Fibroblast of mammary gland (primary cell): ENCODE measurements at regions not wholly inside any gene's neighbourhood (a gene's known extent, or its start where the extent isn't known, plus 50 kb on each side); places are given as distances from the start of the nearest gene placed in this dataset.

Source experiments
- DNase-seq: peaks from one replicate; pipeline ENCODE4 v3.0.0-alpha.2; 2010; ENCODE audit warnings: low read depth
- H3K4me3 ChIP-seq: 2 replicates; pipeline ENCODE4 v1.5.1; 2011; ENCODE audit warnings: low read depth, mild to moderate bottlenecking, low read length, moderate library complexity; ENCODE audit not compliant: control insufficient read depth
- TF ChIP-seq, protein P1 (sequence below): conservative IDR thresholded peaks from 2 replicates; pipeline ENCODE4 v1.5.1; 2011; ENCODE audit warnings: low read depth, low read length, inconsistent platforms; ENCODE audit not compliant: control insufficient read depth, insufficient read depth

DNA sequence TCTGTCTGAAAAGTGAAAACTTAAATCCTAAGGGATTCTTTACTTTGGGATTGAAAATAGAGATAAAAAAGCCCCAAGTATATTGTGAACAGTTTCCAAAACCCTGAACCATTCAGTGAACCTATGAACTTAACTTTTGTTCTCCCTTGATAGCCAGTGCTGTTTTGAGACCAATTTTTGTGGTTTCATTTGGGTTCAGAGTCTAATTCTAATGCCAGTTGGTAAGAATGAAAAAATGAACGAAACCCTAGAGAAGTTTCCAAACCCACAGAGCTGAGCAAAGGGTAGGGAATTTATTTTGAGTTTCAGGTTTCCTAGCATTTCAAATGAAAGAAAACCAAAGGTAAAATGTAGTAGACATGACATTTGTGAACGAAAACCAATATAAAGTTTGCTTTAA lies 1366.8 kb downstream of the EFNA5 start:
- no peak for DNase-seq
- TF ChIP-seq, protein P1, sequence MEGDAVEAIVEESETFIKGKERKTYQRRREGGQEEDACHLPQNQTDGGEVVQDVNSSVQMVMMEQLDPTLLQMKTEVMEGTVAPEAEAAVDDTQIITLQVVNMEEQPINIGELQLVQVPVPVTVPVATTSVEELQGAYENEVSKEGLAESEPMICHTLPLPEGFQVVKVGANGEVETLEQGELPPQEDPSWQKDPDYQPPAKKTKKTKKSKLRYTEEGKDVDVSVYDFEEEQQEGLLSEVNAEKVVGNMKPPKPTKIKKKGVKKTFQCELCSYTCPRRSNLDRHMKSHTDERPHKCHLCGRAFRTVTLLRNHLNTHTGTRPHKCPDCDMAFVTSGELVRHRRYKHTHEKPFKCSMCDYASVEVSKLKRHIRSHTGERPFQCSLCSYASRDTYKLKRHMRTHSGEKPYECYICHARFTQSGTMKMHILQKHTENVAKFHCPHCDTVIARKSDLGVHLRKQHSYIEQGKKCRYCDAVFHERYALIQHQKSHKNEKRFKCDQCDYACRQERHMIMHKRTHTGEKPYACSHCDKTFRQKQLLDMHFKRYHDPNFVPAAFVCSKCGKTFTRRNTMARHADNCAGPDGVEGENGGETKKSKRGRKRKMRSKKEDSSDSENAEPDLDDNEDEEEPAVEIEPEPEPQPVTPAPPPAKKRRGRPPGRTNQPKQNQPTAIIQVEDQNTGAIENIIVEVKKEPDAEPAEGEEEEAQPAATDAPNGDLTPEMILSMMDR = no peak
- H3K4me3 ChIP-seq = no peak overlapping the region

DNA sequence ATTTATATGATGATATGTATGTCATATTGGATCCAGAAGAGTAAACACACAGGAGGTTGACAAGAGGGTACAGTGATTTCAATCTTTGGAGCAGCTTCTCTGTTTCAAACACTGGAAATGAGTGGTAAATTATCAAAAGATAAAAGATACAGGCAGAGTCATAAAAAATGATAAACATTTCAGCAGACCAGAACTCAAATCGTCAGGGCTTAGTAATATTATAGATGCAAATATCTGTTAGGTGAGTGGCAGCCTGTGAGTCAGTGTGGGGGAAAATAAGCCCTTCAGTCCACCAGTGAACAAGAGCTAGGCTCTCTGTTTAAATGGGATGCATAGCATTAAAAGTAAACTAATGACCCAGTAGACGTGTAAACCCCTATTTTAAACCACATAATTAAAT lies 1378.1 kb downstream of the EFNA5 start:
- no peak overlapping the region for H3K4me3 ChIP-seq
- TF ChIP-seq, protein P1 = no peak
- DNase-seq = peak; percentile 47

DNA sequence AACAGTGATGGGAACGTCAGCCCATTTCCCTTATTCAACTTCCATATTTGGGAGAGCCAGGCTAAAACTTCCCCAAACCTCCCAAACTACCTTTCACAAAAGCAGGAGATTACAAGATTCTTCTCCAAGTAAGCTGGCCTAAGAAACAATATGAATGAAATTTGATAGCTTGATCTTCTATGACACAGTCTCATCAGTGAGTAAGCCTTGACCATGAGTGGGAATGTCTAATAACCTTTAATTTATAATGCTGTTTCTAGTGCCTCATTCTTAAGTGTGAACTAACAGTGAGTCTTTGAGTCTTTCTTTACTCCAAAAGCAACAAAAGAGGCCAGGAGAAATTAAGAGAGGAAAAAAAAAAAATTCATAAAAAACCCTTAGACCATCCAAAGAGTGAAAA lies 1379.9 kb downstream of the EFNA5 start:
- peak; percentile 55 for DNase-seq
- TF ChIP-seq, protein P1 = no peak
- H3K4me3 ChIP-seq = no peak overlapping the region

DNA sequence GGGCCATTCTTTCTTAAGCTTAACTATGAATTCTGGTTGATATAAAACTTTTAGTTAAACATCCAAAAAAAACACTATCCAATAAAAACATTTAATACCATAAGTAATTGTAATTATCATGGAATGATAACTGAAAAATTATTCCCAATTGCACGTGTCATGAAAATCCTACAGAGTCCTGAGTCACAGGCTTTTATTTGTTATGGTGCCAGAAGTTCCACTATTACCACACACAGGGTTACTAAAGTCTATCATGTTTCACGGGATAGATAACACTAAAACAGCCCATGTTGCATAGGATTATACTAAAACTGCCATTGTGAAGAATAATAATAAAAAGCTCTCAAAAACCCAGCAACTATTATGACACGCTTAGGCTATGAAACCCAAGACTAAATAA lies 1381.8 kb downstream of the EFNA5 start:
- no peak overlapping the region for H3K4me3 ChIP-seq
- TF ChIP-seq, protein P1 = no peak
- peak; percentile 21 for DNase-seq

DNA sequence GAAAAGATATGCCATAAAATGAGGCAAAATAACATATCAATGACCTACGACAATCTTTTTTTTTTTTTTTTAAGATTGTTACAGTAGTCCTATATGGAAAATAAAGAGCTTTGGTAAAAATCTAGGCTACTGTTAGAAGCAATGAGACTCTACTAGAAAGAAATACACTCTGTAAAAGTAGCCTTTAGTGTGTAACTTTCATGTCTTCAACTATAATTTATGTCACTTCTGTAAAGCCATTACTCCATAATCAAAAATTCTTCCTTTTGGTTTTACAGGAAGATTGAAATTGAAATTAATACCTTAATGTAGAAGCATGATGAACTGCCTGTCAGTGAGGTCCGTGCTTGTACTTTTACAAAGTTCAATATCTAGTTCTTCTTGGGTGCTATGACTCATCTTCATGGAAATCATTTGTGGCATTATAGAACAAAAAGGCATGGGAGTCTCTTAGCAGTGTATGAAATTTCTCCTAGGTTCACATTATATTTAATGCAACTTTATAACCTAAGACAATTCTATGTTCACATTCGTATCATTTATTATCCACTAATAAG lies 1393.1 kb downstream of the EFNA5 start:
- no peak for DNase-seq
- H3K4me3 ChIP-seq = no peak overlapping the region
- TF ChIP-seq, protein P1 = no peak

DNA sequence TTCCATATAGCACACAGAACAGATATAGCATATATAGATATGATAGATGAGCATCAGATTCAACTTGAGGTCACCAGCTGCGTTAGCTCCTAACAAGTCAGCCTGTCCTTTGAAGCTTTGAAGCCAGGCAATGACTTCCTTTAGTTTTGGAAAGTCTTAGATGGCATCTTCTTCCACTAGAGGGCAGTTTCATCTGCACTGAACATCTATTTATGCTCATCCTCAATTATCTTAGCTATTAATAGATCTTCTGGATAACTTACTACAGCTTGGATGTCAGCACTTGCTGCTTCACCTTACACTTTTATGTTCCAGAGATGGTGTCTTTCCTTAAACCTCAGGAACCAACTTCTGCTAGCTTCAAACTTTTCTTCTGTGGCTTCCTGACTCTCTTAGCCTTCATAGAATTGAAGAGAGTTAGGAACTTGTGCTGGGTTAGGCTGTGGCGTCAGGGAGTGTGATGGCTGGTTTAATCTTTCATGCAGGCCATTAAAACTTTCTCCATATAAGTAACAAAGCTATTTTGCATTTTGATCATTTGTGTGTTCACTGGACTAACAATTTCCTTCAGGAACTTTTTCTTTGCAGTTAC lies 1401.4 kb downstream of the EFNA5 start:
- H3K4me3 ChIP-seq = no peak overlapping the region
- peak; percentile 55 for DNase-seq
- TF ChIP-seq, protein P1 = peak; percentile 61

DNA sequence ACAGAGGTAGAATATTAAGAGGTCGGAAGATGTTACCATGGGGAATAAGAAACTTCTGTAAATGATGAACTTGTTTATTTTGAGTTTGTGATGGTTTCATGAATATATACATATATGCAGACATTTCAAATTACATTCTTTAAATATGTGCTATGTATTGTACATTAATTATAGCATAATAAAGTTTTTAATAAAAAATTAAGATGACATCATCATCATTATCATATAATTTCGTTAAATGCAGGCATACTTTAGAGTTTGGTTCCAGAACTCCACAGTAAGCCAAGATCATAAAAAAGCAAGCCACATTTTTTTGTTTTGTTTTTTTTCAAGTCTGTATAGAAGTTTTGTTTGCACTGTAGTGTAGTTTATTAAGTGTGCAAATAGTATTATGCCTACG lies 1403.5 kb downstream of the EFNA5 start:
- no peak overlapping the region for H3K4me3 ChIP-seq
- DNase-seq = no peak
- TF ChIP-seq, protein P1 = no peak
